Left cardiac atrium (tissue), 4 donors: ENCODE measurements at regions not wholly inside any gene's neighbourhood (a gene's known extent, or its start where the extent isn't known, plus 50 kb on each side); places are given as distances from the start of the nearest gene placed in this dataset.
"Not testable (repeated sequence)": the region's sequence is repeated elsewhere in the genome, so short reads cannot be mapped to it uniquely, and the experiment has no call there.

Experiments
- ATAC-seq, 2 donors: fragments of 200-7000 bp; cut with Tn5 transposase; one replicate each; pipeline ENCODE4 v1.9.1; 2020; ENCODE audit warnings: mild to moderate bottlenecking in 2 of 2, moderate library complexity in 2 of 2
- DNase-seq: peaks from one replicate; pipeline ENCODE4 v3.0.0-alpha.2; 2020
- intact Hi-C, 2 donors: fragments of 100-400 bp; cut with DNase I; formaldehyde crosslinking; loops; one replicate each; pipeline versions ENCODE4 v1.14.1 to v1.15.1; 2022 to 2023
- donor health status: DM: no; HTN: yes; CAD: no.
- donor health status: DM: no; HTN: yes; CAD: no; lungs with severe emphysema.
- donor health status: DM: yes; HTN: yes; CAD: no.
- donor health status: Dilated cardiomyopathy.

GRCh38 chr7:86091369-86091768 lies 552.3 kb upstream of the GRM3 start:
- intact Hi-C loops: no loop called here
- ATAC-seq (no peak), DNase-seq (no peak)

DNA sequence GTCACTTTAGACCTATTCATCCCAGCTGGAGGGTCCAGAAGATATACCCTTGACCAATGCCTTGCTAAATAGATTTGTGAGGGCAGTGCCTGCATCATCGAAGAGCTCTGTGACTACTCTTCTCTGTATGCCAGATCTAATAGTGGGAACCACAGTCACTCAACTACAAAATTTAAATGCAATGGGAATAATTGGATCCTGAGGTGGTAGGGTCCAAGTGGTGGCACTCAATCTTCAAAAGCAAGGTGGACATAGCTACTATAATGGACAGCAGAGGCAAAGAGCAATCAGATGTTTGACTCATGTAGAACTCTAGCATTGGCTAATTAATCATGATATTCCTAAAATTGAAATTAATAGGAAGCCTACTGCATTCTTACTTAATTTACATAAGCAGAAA lies 554.3 kb upstream of the GRM3 start:
- ATAC-seq: no peak
- no peak for DNase-seq
- intact Hi-C loops: no loop called here

DNA sequence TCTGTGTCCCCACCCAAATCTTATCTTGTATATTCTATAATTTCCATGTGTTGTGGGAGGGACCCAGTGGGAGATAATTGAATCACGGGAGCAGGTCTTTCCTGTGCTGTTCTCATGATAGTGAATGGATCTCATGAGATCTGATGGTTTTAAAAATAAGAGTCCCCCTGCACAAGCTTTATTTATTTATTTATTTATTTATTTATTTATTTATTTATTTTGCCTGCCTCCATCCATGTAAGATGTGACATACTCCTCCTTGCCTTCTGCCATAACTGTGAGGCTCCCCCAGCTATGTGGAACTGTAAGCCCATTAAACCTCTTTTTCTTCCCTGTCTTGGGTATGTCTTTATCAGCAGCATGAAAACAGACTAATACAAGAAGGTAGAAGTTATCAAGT lies 579.1 kb upstream of the GRM3 start:
- DNase-seq, intact Hi-C loops, ATAC-seq: not testable (repeated sequence)

DNA sequence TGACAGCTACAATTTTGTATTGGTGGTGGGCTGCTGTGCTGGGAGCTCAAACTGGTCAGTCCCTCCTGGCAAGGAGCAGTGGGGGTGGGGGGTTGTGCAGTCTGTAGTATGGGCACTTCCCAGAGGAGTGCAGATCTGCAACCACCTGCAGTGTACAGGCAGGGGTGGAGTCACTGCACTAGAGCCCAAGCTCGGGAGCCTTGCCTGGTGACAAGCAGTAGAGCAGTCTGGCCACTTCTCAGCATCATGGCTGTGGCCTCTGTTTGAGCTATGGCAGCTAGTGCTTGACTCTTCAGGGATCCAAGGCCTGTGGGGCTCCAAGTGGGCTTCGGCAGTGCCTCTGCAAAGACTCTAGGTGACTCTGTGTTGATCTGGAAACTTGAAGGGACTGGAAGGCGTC lies 585.1 kb upstream of the GRM3 start:
- intact Hi-C loops: no loop called here
- DNase-seq (no peak), ATAC-seq (no peak)

GRCh38 chr7:86050918-86051317 lies 592.8 kb upstream of the GRM3 start:
- intact Hi-C loops: no loop called here
- DNase-seq (no peak), ATAC-seq (no peak)

DNA sequence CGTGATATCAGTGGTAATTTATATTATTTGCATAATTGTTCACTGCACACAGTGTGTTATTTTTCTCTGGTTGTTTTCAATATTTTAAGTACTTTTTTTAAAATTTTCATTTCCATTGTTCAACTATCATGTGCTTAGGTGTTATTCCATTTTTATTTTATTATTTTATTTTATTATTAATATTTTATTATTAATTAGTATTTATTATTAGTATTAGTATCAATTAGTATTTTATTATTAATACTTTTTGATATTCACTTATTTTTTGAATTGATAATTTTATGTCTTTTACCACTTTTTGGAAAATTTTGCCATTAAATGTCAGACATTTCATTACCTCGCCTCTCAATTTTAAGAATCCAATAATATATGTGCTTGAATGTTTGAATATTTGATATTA lies 593.8 kb upstream of the GRM3 start:
- intact Hi-C loops: no loop called here
- DNase-seq: no peak
- ATAC-seq: no peak

GRCh38 chr7:86045197-86045596 lies 598.5 kb upstream of the GRM3 start:
- intact Hi-C loops, DNase-seq, ATAC-seq: not testable (repeated sequence)

- intact Hi-C loops: no loop called here
- ATAC-seq (no peak), DNase-seq (no peak)
Measured at GRCh38 chr7:86025807-86026206, 617.9 kb upstream of the GRM3 start.

- intact Hi-C loops: no loop called here
- DNase-seq (no peak), ATAC-seq (no peak)
Measured at GRCh38 chr7:86013662-86014061, 630.0 kb upstream of the GRM3 start.

DNA sequence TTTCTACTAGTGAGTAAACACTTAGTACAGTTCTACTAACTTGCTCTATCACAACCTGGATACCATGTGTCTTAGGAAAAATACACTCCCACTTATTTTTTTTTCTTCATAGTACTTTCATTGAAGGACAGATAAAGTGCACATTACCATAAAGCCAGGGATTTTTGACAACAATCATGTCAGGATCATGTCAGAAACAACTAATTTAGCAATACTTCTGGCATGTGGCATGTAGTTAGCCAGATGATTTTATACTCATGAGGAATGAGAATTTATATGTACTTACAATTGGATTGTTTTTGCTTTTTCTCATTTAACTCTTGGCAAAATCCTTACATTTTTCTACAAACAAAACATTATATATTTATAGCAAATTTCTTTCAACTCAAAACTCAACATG lies 630.7 kb upstream of the GRM3 start:
- intact Hi-C loops: no loop called here
- ATAC-seq (no peak), DNase-seq (no peak)

DNA sequence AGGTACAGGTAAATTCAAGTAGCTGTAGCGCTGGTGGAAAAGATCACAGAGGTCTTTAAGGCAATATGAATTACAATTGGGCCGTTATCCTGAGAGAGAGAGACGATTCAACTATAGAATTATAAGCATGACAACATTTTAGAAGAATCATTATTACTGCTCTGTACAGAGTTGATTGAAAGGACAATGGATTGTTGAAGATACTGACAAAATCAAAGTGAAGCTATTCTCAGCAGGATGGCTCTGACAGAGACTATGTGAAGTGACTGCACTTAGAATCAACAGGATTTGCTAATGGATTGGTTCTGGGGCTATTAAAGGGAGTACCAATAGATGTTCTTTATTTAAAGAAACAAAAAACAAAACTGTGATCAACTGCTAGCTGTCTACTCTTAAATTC lies 634.8 kb upstream of the GRM3 start:
- ATAC-seq (no peak), DNase-seq (no peak)
- intact Hi-C loops: no loop called here

- intact Hi-C loops: no loop called here
- no peak for ATAC-seq
- no peak for DNase-seq
Measured at GRCh38 chr7:86006909-86007308, 636.8 kb upstream of the GRM3 start.

DNA sequence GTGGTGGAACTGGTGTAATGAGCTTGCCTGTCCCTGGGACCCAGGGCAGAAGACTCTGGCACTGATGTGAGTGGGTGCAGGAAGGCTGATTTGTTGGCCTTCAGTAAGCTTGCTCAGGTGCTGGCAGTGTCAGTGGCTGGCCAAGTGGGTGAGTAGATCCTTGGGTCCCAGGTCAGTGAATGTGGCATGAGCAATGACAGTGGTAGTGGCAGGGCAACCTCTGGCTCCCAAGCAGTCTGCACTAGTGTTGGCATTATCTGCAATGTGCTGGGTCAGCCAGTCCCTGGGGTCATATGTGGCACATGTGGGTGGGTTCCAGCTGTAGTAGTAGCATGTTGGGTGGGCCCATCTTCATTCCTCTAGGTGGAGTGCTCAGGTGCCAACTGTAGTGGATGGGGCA lies 640.9 kb upstream of the GRM3 start:
- no peak for ATAC-seq
- no peak for DNase-seq
- intact Hi-C loops: no loop called here

DNA sequence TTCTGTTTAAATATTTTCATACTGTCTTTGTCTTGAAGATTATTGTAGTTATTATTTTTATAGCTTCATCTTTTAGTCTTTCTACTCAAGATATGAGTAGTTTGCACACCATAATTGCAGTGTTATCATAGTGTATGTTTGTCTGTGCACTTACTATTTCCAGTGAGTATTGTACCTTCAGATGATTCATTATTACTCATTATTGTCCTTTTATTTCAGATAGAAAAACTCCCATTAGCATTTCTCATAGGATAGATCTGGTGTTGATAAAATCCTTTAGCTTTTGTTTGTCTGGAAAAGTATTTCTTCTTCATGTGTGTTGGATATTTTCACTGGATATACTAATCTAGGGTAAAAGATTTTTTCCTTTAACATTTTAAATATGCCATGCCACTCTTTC lies 646.2 kb upstream of the GRM3 start:
- DNase-seq: no peak
- intact Hi-C loops: no loop called here
- no peak for ATAC-seq

DNA sequence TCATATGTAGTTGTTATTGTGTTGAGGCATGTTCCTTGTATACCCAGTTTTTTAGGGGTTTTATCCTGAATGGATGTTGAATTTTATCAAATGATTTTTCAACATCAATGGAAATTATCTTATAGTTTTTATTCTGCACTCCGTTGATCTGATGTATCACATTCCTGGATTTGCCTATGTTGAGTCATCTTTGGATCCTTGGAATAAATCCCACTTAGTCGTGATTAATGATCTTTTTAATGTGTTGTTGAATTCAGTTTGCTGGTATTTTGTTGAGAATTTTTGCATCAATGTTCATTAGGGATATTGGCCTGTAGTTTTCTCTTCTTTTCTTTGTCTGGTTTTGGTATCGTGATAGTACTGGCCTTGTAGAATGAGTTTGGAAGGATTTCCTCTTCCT lies 648.6 kb upstream of the GRM3 start:
- ATAC-seq: no peak
- DNase-seq: no peak
- intact Hi-C loops: no loop called here

DNA sequence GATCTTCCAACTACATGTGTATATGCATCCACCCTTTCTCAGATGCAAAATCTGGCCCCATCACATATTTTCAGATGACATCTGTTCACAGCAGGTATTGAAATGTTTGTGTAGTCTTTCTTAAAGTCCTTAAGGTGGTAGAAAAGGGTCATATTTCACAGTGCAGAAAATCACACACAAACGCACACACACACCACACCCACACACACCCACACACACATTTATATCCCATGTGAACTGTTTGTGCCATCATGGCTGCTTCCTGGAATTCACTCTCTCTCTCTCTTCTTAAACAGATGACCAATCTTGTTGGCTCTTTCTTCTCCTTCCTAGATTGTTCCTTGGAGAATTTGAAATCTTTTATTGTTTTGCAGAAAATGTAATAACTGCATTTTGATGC lies 663.0 kb upstream of the GRM3 start:
- intact Hi-C loops: no loop called here
- DNase-seq: no peak
- no peak for ATAC-seq

GRCh38 chr7:85974176-85974575 lies 669.5 kb upstream of the GRM3 start:
- ATAC-seq (no peak), DNase-seq (no peak)
- intact Hi-C loops: no loop called here

- ATAC-seq (no peak), DNase-seq (no peak)
- intact Hi-C loops: no loop called here
Measured at GRCh38 chr7:85972504-85973141, 671.1 kb upstream of the GRM3 start.

GRCh38 chr7:85954961-85955360 lies 688.7 kb upstream of the GRM3 start:
- ATAC-seq: no peak
- DNase-seq: no peak
- intact Hi-C loops: no loop called here

- intact Hi-C loops: no loop called here
- DNase-seq: no peak
- no peak for ATAC-seq
Measured at GRCh38 chr7:85950871-85951270, 692.8 kb upstream of the GRM3 start.

DNA sequence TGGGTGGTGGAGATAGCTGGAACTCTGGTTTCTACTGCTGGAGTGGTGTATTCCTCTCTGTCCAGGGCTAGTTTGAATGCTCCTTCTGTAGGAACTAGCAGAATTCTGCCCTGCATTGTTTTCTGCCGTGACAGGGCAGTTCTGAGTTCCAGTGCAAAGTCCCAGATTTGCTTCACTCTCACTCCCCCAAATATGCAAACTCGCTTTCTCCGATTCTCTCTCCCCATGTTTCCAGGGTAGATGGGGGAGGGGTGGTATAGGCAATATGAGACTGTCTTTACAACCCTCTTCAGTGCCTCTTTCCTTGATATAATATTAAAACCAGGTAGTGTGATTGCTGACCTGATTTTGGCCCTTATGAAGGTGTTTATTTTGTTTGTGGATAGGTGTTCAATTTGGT lies 693.3 kb upstream of the GRM3 start:
- ATAC-seq (no peak), DNase-seq (no peak)
- intact Hi-C loops: no loop called here

GRCh38 chr7:85947767-85948166 lies 695.9 kb upstream of the GRM3 start:
- intact Hi-C loops: no loop called here
- ATAC-seq (no peak), DNase-seq (no peak)
